NCI-H2171 (cell line): ENCODE measurements at regions not wholly inside any gene's neighbourhood (a gene's known extent, or its start where the extent isn't known, plus 50 kb on each side); places are given as distances from the start of the nearest gene placed in this dataset.
"Not testable (repeated sequence)": the region's sequence is repeated elsewhere in the genome, so short reads cannot be mapped to it uniquely, and the experiment has no call there.

ENCODE experiments used
- DNase-seq: peaks from one replicate; lab custom pipeline; 2025; lab: John Stamatoyannopoulos, UW

GRCh38 chr12:23368590-23368989, 580.9 kb downstream of the SOX5 start:
- DNase-seq, result no peak

GRCh38 chr12:23375621-23376020, 573.8 kb downstream of the SOX5 start:
- DNase-seq, result no peak

- DNase-seq, result no peak
These were observed 573.2 kb downstream of the SOX5 start for GRCh38 chr12:23376238-23376637.

- DNase-seq, result no peak
These were observed 568.9 kb downstream of the SOX5 start for GRCh38 chr12:23380419-23381100.

- not testable (repeated sequence) for DNase-seq
These were observed 560.6 kb downstream of the SOX5 start for GRCh38 chr12:23388898-23389297.

GRCh38 chr12:23389315-23389714, 560.2 kb downstream of the SOX5 start:
- DNase-seq, result not testable (repeated sequence)

- DNase-seq, result no peak
These were observed 550.0 kb downstream of the SOX5 start for GRCh38 chr12:23399402-23399933.

GRCh38 chr12:23415180-23415579, 534.3 kb downstream of the SOX5 start:
- no peak for DNase-seq

- no peak for DNase-seq
These were observed 527.9 kb downstream of the SOX5 start for GRCh38 chr12:23421556-23421955.

GRCh38 chr12:23423097-23423687, 526.3 kb downstream of the SOX5 start:
- no peak for DNase-seq

GRCh38 chr12:23423796-23424195, 525.7 kb downstream of the SOX5 start:
- no peak for DNase-seq

GRCh38 chr12:23424685-23425084, 524.8 kb downstream of the SOX5 start:
- no peak for DNase-seq

GRCh38 chr12:23426328-23426727, 523.1 kb downstream of the SOX5 start:
- no peak for DNase-seq

GRCh38 chr12:23428758-23429157, 520.7 kb downstream of the SOX5 start:
- no peak for DNase-seq

- DNase-seq, result no peak
These were observed 518.5 kb downstream of the SOX5 start for GRCh38 chr12:23431006-23431405.

- DNase-seq, result no peak
These were observed 516.3 kb downstream of the SOX5 start for GRCh38 chr12:23433121-23433520.

- DNase-seq, result no peak
These were observed 515.3 kb downstream of the SOX5 start for GRCh38 chr12:23434154-23434553.

- no peak for DNase-seq
These were observed 502.7 kb downstream of the SOX5 start for GRCh38 chr12:23446746-23447145.

GRCh38 chr12:23450810-23451209, 498.7 kb downstream of the SOX5 start:
- no peak for DNase-seq

- DNase-seq, result no peak
These were observed 494.2 kb downstream of the SOX5 start for GRCh38 chr12:23455283-23455682.

GRCh38 chr12:23458640-23459039, 490.8 kb downstream of the SOX5 start:
- no peak for DNase-seq

GRCh38 chr12:23462546-23462945, 486.9 kb downstream of the SOX5 start:
- DNase-seq, result no peak

- DNase-seq, result no peak
These were observed 486.3 kb downstream of the SOX5 start for GRCh38 chr12:23463172-23463571.
